Endothelial cell of umbilical vein (primary cell): ENCODE measurements at regions not wholly inside any gene's neighbourhood (a gene's known extent, or its start where the extent isn't known, plus 50 kb on each side); places are given as distances from the start of the nearest gene placed in this dataset.

Source experiments
- EZH2 ChIP-seq: IDR thresholded peaks from 2 replicates; pipeline ENCODE4 v1.6.1; 2012; ENCODE audit warnings: borderline replicate concordance, low read depth, mild to moderate bottlenecking, moderate library complexity, low read length, inconsistent platforms; ENCODE audit not compliant: severe bottlenecking
- FOS ChIP-seq: IDR thresholded peaks from 2 replicates; pipeline ENCODE4 v1.6.1; 2011; ENCODE audit warnings: mild to moderate bottlenecking, low read length, moderate library complexity, borderline replicate concordance; ENCODE audit not compliant: insufficient read depth
- JUN ChIP-seq: IDR thresholded peaks from 2 replicates; pipeline ENCODE4 v1.6.1; 2011; ENCODE audit warnings: borderline replicate concordance, low read depth; ENCODE audit not compliant: insufficient read length, insufficient read depth
- MAX ChIP-seq: IDR thresholded peaks from 2 replicates; pipeline ENCODE4 v1.6.1; 2011; ENCODE audit not compliant: insufficient read depth, insufficient read length
- MYC ChIP-seq: IDR thresholded peaks from one replicate; pipeline ENCODE4 v1.6.1; 2011; ENCODE audit warnings: mild to moderate bottlenecking, low read depth, low read length
- POLR2A ChIP-seq: IDR thresholded peaks from 2 replicates; pipeline ENCODE4 v1.6.1; 2012; ENCODE audit warnings: low read depth, mild to moderate bottlenecking, control low read depth, low read length
- POLR2AphosphoS5 ChIP-seq: IDR thresholded peaks from 2 replicates; pipeline ENCODE4 v1.6.1; 2012; ENCODE audit warnings: low read depth, mild to moderate bottlenecking, control low read depth, low read length, moderate library complexity; ENCODE audit not compliant: insufficient read depth
- TF ChIP-seq, protein P1 (sequence below), 2 donors: IDR thresholded peaks; 1 replicate in 1 of 2; 2 replicates in 1 of 2; pipeline ENCODE4 v1.5.1; 2011; ENCODE audit warnings: low read length in 2 of 2, mild to moderate bottlenecking in 2 of 2, moderate library complexity in 2 of 2, control low read depth in 1 of 2, inconsistent platforms in 1 of 2, low read depth in 1 of 2; ENCODE audit not compliant: insufficient read depth in 1 of 2; ENCODE audit errors: extremely low read depth in 1 of 2

GRCh38 chr10:64275774-64276173, 754.6 kb downstream of the REEP3 start:
- TF ChIP-seq, protein P1, sequence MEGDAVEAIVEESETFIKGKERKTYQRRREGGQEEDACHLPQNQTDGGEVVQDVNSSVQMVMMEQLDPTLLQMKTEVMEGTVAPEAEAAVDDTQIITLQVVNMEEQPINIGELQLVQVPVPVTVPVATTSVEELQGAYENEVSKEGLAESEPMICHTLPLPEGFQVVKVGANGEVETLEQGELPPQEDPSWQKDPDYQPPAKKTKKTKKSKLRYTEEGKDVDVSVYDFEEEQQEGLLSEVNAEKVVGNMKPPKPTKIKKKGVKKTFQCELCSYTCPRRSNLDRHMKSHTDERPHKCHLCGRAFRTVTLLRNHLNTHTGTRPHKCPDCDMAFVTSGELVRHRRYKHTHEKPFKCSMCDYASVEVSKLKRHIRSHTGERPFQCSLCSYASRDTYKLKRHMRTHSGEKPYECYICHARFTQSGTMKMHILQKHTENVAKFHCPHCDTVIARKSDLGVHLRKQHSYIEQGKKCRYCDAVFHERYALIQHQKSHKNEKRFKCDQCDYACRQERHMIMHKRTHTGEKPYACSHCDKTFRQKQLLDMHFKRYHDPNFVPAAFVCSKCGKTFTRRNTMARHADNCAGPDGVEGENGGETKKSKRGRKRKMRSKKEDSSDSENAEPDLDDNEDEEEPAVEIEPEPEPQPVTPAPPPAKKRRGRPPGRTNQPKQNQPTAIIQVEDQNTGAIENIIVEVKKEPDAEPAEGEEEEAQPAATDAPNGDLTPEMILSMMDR (IDR thresholded peaks at IDR 0.05; ENCODE audit: extremely low read depth in 1 of 2, insufficient read depth in 1 of 2, low read depth in 1 of 2, low read length in 2 of 2) = no peak
- TF ChIP-seq JUN (no peak), EZH2 (no peak), MYC (no peak), MAX (no peak), POLR2AphosphoS5 (no peak), POLR2A (no peak), FOS (no peak)
